ENCODE measurements at regions not wholly inside any gene's neighbourhood (a gene's known extent, or its start where the extent isn't known, plus 50 kb on each side); places are given as distances from the start of the nearest gene placed in this dataset.

DNA sequence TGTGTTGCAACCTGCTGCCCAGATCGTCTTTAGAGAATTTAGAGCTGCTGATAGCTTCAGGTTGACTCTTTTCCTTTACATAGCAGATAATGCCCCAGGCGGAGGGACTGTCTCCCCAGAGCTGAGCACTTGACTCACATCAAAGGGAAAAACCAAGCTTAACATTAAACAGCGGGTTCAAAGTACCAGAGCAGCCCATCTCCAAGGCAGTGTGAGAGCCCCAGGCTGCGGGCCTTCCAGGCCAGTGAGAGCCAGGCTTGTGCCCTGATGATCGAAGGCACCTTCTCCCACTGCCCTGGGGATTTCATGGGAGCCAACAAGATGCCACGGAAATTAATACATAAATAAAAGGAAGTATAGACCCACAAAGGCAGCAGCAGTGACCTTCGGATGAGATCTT lies 275.6 kb downstream of the XXYLT1 start:
- Histone ChIP-seq H2BK120ac (ENCODE audit: low read depth, low read length, poor library complexity, severe bottlenecking) (no peak overlapping the region), H4K5ac (ENCODE audit: insufficient read length, low read depth, low read length) (no peak overlapping the region), H3K9ac (ENCODE audit: extremely low read depth, insufficient read length, low read length) (no peak overlapping the region), H2AFZ (ENCODE audit: low read length) (no peak overlapping the region), H4K91ac (ENCODE audit: insufficient read length, low read depth, low read length) (no peak overlapping the region), H3K56ac (ENCODE audit: insufficient read length, low read depth, low read length) (no peak overlapping the region), H3K18ac (ENCODE audit: insufficient read length, low read depth, low read length) (no peak overlapping the region), H3K27ac (ENCODE audit: insufficient read length, low read depth, low read length) (no peak overlapping the region), H2BK20ac (ENCODE audit: low read depth, low read length, poor library complexity, severe bottlenecking) (no peak overlapping the region), H2AK5ac (ENCODE audit: insufficient read length, low read length) (no peak overlapping the region), H2BK15ac (ENCODE audit: low read depth, low read length) (no peak overlapping the region), H3K4me1 (ENCODE audit: insufficient read depth, low read length) (no peaks in the 10 kb centered on the region), H3K14ac (ENCODE audit: insufficient read depth, low read length) (no peak overlapping the region), H4K8ac (replicated peaks; ENCODE audit: insufficient read length, low read depth, low read length) (no peak overlapping the region), H4K20me1 (ENCODE audit: control insufficient read depth, insufficient read depth, insufficient read length) (no peaks in the 10 kb centered on the region), H3K79me2 (ENCODE audit: insufficient read depth, low read length) (no peaks in the 10 kb centered on the region), H3K9me3 (ENCODE audit: control insufficient read depth, low read depth, low read length) (no peaks in the 10 kb centered on the region), H3K27me3 (ENCODE audit: insufficient read depth, low read length) (no peaks in the 10 kb centered on the region), H3K23me2 (ENCODE audit: insufficient read length, low read depth, low read length, poor library complexity, severe bottlenecking) (no peaks in the 10 kb centered on the region), H2BK5ac (ENCODE audit: insufficient read length, low read length) (no peak overlapping the region), H3T11ph (ENCODE audit: low read length) (no peak overlapping the region), H3K23ac (ENCODE audit: insufficient read length, low read depth, low read length) (no peak overlapping the region), H3K4ac (ENCODE audit: low read depth, low read length) (no peak overlapping the region), H3K79me1 (ENCODE audit: insufficient read depth, low read depth, low read length, poor library complexity, severe bottlenecking) (no peaks in the 10 kb centered on the region), H2BK12ac (ENCODE audit: insufficient read length, low read depth, low read length) (no peak overlapping the region), H3K4me2 (ENCODE audit: insufficient read depth, insufficient read length, low read length) (no peak overlapping the region)
- H3K9me3 Mint-ChIP-seq: no peaks in the 10 kb centered on the region; a peak in 1 of 5 replicates
- DNase-seq: no peak
- 0 out of 4 replicates have a peak, but pooled peaks cover 0 to 2% of the 10 kb centered on the region in 2 experiments for H3K4me1 Mint-ChIP-seq
- H3K4me3 Mint-ChIP-seq: no peak overlapping the region
- peaks cover 15% of the 10 kb centered on the region for H3K27me3 Mint-ChIP-seq (ENCODE audit: low read depth)
- no peaks in the 10 kb centered on the region for H3K36me3 Mint-ChIP-seq (ENCODE audit: insufficient read depth in 1 of 3, low read depth in 3 of 3)
- TF ChIP-seq, protein P1, sequence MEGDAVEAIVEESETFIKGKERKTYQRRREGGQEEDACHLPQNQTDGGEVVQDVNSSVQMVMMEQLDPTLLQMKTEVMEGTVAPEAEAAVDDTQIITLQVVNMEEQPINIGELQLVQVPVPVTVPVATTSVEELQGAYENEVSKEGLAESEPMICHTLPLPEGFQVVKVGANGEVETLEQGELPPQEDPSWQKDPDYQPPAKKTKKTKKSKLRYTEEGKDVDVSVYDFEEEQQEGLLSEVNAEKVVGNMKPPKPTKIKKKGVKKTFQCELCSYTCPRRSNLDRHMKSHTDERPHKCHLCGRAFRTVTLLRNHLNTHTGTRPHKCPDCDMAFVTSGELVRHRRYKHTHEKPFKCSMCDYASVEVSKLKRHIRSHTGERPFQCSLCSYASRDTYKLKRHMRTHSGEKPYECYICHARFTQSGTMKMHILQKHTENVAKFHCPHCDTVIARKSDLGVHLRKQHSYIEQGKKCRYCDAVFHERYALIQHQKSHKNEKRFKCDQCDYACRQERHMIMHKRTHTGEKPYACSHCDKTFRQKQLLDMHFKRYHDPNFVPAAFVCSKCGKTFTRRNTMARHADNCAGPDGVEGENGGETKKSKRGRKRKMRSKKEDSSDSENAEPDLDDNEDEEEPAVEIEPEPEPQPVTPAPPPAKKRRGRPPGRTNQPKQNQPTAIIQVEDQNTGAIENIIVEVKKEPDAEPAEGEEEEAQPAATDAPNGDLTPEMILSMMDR (conservative IDR thresholded peaks at IDR 0.05): no peak
- WGBS (ENCODE audit: extremely low coverage, insufficient read length, low lambda C conversion rate): no CpG with 5 or more reads among the region's 7 CpGs
- no peak overlapping the region for H3K27ac Mint-ChIP-seq
